ENCODE measurements at regions not wholly inside any gene's neighbourhood (a gene's known extent, or its start where the extent isn't known, plus 50 kb on each side); places are given as distances from the start of the nearest gene placed in this dataset.

GRCh38 chr5:74040065-74040551 lies 414.1 kb downstream of the ARHGEF28 start:
- no peak for DNase-seq

- DNase-seq, result no peak
Measured at GRCh38 chr5:74037321-74037720, 411.3 kb downstream of the ARHGEF28 start.

GRCh38 chr5:74035521-74035937 lies 409.5 kb downstream of the ARHGEF28 start:
- no peak for DNase-seq

GRCh38 chr5:74034733-74035132 lies 408.7 kb downstream of the ARHGEF28 start:
- DNase-seq, result no peak

GRCh38 chr5:74032617-74033016 lies 406.6 kb downstream of the ARHGEF28 start:
- no peak for DNase-seq

GRCh38 chr5:74031536-74031935 lies 405.5 kb downstream of the ARHGEF28 start:
- no peak for DNase-seq

- no peak for DNase-seq
Measured at GRCh38 chr5:74030821-74031220, 404.8 kb downstream of the ARHGEF28 start.

GRCh38 chr5:74030371-74030770 lies 404.4 kb downstream of the ARHGEF28 start:
- no peak for DNase-seq

GRCh38 chr5:74028976-74029375 lies 403.0 kb downstream of the ARHGEF28 start:
- no peak for DNase-seq

- DNase-seq, result no peak
Measured at GRCh38 chr5:74028406-74028805, 402.4 kb downstream of the ARHGEF28 start.

GRCh38 chr5:74027732-74028338 lies 401.8 kb downstream of the ARHGEF28 start:
- no peak for DNase-seq

- DNase-seq, result no peak
Measured at GRCh38 chr5:74026310-74026709, 400.3 kb downstream of the ARHGEF28 start.

- DNase-seq, result no peak
Measured at GRCh38 chr5:74021126-74021525, 395.1 kb downstream of the ARHGEF28 start.

- DNase-seq, result no peak
Measured at GRCh38 chr5:74020503-74020902, 394.5 kb downstream of the ARHGEF28 start.

GRCh38 chr5:74019923-74020322 lies 393.9 kb downstream of the ARHGEF28 start:
- DNase-seq, result no peak

GRCh38 chr5:74017786-74018211 lies 391.8 kb downstream of the ARHGEF28 start:
- DNase-seq, result no peak

- no peak for DNase-seq
Measured at GRCh38 chr5:74017112-74017511, 391.1 kb downstream of the ARHGEF28 start.

- no peak for DNase-seq
Measured at GRCh38 chr5:74016373-74016772, 390.4 kb downstream of the ARHGEF28 start.

GRCh38 chr5:74015716-74016115 lies 389.7 kb downstream of the ARHGEF28 start:
- DNase-seq, result no peak

GRCh38 chr5:74013222-74013621 lies 387.2 kb downstream of the ARHGEF28 start:
- DNase-seq, result no peak

GRCh38 chr5:74009502-74009901 lies 383.5 kb downstream of the ARHGEF28 start:
- no peak for DNase-seq

GRCh38 chr5:74007193-74007592 lies 381.2 kb downstream of the ARHGEF28 start:
- DNase-seq, result no peak

- DNase-seq, result no peak
Measured at GRCh38 chr5:73999297-73999696, 373.3 kb downstream of the ARHGEF28 start.

GRCh38 chr5:73998489-73998888 lies 372.5 kb downstream of the ARHGEF28 start:
- DNase-seq, result no peak

GRCh38 chr5:73997960-73998359 lies 372.0 kb downstream of the ARHGEF28 start:
- no peak for DNase-seq
